A673 (cell line): ENCODE measurements at regions not wholly inside any gene's neighbourhood (a gene's known extent, or its start where the extent isn't known, plus 50 kb on each side); places are given as distances from the start of the nearest gene placed in this dataset.

ENCODE experiments used
- CTCF ChIP-seq: fragments of 300-800, 200-600 bp; sonication (generic); conservative IDR thresholded peaks from 2 replicates; pipeline ENCODE4 v1.5.1; 2017; ENCODE audit warnings: low read depth, mild to moderate bottlenecking, antibody characterized with exemption, low read length, moderate library complexity, mixed read lengths
- EZH2 ChIP-seq: fragments of 200-600 bp; sonication (generic); IDR thresholded peaks from 2 replicates; pipeline ENCODE4 v1.6.1; 2017; ENCODE audit warnings: borderline replicate concordance, low read depth, mild to moderate bottlenecking, mixed read lengths, antibody characterized with exemption, low read length; ENCODE audit not compliant: poor library complexity, severe bottlenecking

- TF ChIP-seq CTCF (no peak), EZH2 (no peak)
Observed at GRCh38 chr3:168472783-168473182, 377.1 kb upstream of the GOLIM4 start.
